Endothelial cell (in vitro differentiated cells): ENCODE measurements at regions not wholly inside any gene's neighbourhood (a gene's known extent, or its start where the extent isn't known, plus 50 kb on each side); places are given as distances from the start of the nearest gene placed in this dataset.
A peak's percentile ranks its signal among the peaks of the same experiment; 100 is the strongest.

Experiments
- DNase-seq: peaks from one replicate; pipeline ENCODE4 v3.0.0; 2021; ENCODE audit warnings: low spot score
- H3K27ac Mint-ChIP-seq: one replicate; pipeline ENCODE4 v1.8.0; 2021; ENCODE audit warnings: mixed read lengths, inconsistent platforms; ENCODE audit not compliant: unreplicated experiment
- H3K27me3 Mint-ChIP-seq: one replicate; pipeline ENCODE4 v1.8.0; 2021; ENCODE audit warnings: mild to moderate bottlenecking, moderate library complexity, mixed read lengths, inconsistent platforms; ENCODE audit not compliant: unreplicated experiment
- H3K36me3 Mint-ChIP-seq: one replicate; pipeline ENCODE4 v1.8.0; 2021; ENCODE audit warnings: mild to moderate bottlenecking, low read depth, mixed read lengths, inconsistent platforms; ENCODE audit not compliant: unreplicated experiment
- H3K4me1 Mint-ChIP-seq: one replicate; pipeline ENCODE4 v1.8.0; 2021; ENCODE audit warnings: mild to moderate bottlenecking, mixed read lengths, inconsistent platforms; ENCODE audit not compliant: unreplicated experiment
- H3K4me3 Mint-ChIP-seq: one replicate; pipeline ENCODE4 v1.8.0; 2021; ENCODE audit warnings: mild to moderate bottlenecking, mixed read lengths, inconsistent platforms; ENCODE audit not compliant: unreplicated experiment
- H3K9me3 Mint-ChIP-seq: one replicate; pipeline ENCODE4 v1.8.0; 2021; ENCODE audit warnings: mixed read lengths, inconsistent platforms; ENCODE audit not compliant: unreplicated experiment
- TF ChIP-seq, protein P1 (sequence below): fragments of 200-600 bp; sonication (generic); IDR thresholded peaks from one replicate; pipeline ENCODE4 v1.5.0; 2021; ENCODE audit warnings: antibody characterized with exemption; ENCODE audit not compliant: unreplicated experiment

DNA sequence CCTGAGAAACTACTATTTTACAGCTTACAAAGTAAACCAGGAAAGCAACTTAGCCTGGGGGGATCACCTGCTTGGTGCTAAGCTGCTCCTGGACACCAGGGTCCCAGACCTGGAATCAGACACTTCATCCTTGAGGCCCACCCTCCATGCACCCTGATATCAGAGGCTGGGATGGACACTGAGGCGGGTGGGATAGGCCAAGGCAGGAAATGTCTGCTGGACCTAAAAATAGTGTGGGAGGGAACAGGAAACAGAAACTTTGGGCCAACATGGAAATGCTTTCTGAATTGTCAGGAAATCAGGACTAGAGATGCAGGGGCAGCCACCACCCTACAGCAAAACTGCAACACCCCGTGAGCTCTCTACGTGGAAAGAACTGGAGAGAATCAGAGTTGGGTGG, 101.5 kb upstream of the PODXL start:
- Mint-ChIP-seq H3K36me3 (no peaks in the 10 kb centered on the region), H3K9me3 (no peaks in the 10 kb centered on the region), H3K27me3 (peaks cover 7% of the 10 kb centered on the region), H3K4me1 (peaks cover 22% of the 10 kb centered on the region), H3K27ac (peak overlapping the region; percentile 92), H3K4me3 (peak overlapping the region; percentile 51)
- no peak for DNase-seq
- TF ChIP-seq, protein P1, sequence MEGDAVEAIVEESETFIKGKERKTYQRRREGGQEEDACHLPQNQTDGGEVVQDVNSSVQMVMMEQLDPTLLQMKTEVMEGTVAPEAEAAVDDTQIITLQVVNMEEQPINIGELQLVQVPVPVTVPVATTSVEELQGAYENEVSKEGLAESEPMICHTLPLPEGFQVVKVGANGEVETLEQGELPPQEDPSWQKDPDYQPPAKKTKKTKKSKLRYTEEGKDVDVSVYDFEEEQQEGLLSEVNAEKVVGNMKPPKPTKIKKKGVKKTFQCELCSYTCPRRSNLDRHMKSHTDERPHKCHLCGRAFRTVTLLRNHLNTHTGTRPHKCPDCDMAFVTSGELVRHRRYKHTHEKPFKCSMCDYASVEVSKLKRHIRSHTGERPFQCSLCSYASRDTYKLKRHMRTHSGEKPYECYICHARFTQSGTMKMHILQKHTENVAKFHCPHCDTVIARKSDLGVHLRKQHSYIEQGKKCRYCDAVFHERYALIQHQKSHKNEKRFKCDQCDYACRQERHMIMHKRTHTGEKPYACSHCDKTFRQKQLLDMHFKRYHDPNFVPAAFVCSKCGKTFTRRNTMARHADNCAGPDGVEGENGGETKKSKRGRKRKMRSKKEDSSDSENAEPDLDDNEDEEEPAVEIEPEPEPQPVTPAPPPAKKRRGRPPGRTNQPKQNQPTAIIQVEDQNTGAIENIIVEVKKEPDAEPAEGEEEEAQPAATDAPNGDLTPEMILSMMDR, result no peak

DNA sequence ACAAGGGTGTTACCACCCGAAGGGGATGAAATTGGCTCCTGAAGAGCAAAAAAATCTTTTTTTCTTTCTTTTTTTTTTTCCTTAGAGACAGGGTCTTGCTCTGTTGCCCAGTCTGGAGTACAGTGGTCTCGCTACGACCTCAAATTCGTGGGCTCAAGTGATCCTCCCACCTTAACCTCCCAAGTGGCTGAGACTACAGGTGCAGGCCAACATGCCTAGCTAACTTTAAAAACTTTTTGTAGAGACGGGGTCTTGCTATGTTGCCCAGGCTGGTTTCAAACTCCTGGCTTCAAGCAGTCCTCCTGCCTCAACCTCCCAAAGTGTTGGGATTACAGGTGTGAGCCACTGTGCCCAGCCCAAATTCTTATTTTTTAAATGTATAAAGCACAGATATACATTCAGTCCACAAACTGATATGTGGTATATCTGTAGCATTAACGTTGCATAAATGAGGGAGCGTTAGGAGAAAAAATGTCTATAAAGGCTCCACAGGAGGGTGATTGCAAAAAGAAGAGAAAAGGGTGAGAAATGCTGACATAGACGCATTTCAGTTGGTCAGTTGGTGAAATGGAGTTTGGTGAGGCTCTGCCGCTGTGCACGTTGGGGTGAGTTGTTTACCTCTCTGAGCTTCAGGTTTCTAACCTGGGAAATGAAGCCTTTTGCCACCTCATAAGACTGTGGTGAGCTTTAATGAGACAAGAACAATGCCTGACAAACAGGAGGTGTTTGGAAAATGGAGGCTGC, 100.7 kb upstream of the PODXL start:
- Mint-ChIP-seq H3K4me1 (peaks cover 22% of the 10 kb centered on the region), H3K4me3 (no peak overlapping the region), H3K27me3 (peaks cover 7% of the 10 kb centered on the region), H3K9me3 (no peaks in the 10 kb centered on the region), H3K36me3 (no peaks in the 10 kb centered on the region), H3K27ac (peak overlapping the region; percentile 92)
- TF ChIP-seq, protein P1, result no peak
- DNase-seq, result no peak

DNA sequence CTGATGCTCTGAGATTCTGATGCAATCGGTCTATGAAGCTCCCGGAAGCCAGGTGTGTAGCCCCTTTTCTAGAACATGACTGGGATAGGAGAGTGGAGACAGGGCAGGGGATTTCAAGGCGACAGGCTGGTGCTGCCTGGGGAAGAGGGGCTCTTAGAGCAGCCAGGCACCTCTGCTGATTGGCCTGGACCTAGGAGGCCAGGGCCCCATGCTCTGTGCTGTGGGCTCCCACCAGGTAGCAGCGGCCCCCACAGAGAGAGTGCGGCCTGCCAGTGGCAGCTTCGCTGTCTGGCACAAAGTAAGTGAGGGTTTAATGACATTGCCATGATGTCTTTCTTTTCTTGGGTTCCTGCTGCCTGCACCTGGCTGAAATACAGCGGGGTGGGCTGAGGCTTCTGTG, 99.4 kb upstream of the PODXL start:
- TF ChIP-seq, protein P1, result no peak
- H3K27ac Mint-ChIP-seq, result no peak overlapping the region
- H3K36me3 Mint-ChIP-seq, result no peaks in the 10 kb centered on the region
- DNase-seq, result no peak
- no peaks in the 10 kb centered on the region for H3K9me3 Mint-ChIP-seq
- H3K4me3 Mint-ChIP-seq, result no peak overlapping the region
- H3K27me3 Mint-ChIP-seq, result peaks cover 4% of the 10 kb centered on the region
- peaks cover 22% of the 10 kb centered on the region for H3K4me1 Mint-ChIP-seq

- H3K4me3 Mint-ChIP-seq, result no peak overlapping the region
- peaks cover 22% of the 10 kb centered on the region for H3K4me1 Mint-ChIP-seq
Observed at GRCh38 chr7:131655447-131655846, 99.0 kb upstream of the PODXL start.

More at GRCh38 chr7:131655447-131655846, 99.0 kb upstream of the PODXL start:
- Mint-ChIP-seq H3K36me3 (no peaks in the 10 kb centered on the region), H3K27ac (no peak overlapping the region), H3K9me3 (no peaks in the 10 kb centered on the region), H3K27me3 (peaks cover 4% of the 10 kb centered on the region)
- TF ChIP-seq, protein P1, result no peak
- no peak for DNase-seq
